ENCODE measurements at regions not wholly inside any gene's neighbourhood (a gene's known extent, or its start where the extent isn't known, plus 50 kb on each side); places are given as distances from the start of the nearest gene placed in this dataset.

DNA sequence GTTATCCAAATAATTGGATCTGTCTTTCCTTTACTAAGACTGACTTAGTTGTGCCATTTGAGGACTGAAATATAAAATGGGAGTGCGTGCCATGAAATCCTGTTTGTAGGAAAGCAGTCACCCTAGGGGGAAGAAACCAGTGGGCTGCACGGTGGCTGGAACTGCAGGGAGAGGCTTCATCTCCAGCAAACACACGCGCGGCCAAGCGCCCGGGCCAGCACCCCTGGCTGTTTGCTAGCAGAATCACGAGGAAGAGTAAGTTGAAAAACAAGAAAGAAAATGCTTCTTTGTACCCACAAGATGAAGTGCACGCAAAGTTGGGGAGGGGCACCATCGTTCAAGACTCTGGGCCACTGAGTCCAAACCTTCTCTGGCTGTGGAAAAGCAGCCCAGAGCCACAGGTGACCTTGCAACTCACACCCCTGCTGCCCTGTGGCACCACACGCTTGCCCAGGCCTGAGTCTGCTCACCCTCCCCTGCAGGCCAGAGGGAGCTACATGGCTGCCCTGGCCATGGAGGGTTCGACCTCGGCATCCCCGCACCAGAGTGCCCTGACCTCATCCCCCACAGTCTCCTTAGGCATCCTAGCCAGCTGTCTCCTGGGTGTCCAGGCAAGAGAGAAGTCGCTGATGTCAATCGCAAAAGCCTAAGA lies 55.2 kb downstream of the IRX2 start:
- Mint-ChIP-seq H3K4me3 (no peak overlapping the region), H3K27ac (no peak overlapping the region), H3K4me1 (no peaks in the 10 kb centered on the region), H3K36me3 (no peaks in the 10 kb centered on the region), H3K9me3 (peaks cover 17% of the 10 kb centered on the region)
- DNase-seq (ENCODE audit: low spot score in 2 of 2), result no peak
- ATAC-seq, result no peak

DNA sequence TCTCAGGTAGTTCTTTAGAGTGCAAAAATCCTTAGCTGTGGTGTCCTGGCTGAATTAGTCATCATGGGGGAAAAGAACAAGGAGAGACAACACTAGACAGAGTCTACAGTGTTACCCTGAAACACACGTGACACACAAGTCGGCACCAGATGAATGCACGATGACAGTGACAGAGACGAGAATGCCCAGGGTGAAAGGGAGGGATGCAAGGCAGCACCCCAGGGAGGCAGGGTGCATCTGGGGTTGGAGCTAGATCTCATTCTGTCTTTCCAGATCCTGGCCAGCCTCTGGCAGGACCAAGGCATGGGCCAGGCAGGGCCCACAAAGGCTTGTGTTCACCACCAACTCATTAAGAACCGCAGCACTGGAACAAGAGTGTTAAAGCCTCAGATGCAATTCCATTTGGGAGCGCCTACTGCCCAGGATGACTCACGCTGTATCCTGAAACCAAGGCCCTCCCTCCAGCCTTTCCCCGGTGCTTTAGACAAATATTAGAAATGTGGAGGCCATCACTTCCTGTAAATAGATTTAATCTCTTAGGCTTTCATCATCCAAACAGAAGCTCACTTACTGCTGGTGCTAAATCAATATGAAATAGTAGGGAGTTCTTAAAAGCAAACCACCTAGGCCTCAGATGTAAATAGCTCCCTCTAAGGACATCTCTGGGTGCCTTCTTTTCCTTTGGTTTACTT lies 56.1 kb downstream of the IRX2 start:
- H3K4me1 Mint-ChIP-seq, result no peaks in the 10 kb centered on the region
- peaks cover 13% of the 10 kb centered on the region for H3K9me3 Mint-ChIP-seq
- H3K27ac Mint-ChIP-seq, result no peak overlapping the region
- H3K4me3 Mint-ChIP-seq, result no peak overlapping the region
- no peaks in the 10 kb centered on the region for H3K36me3 Mint-ChIP-seq
- ATAC-seq (no peak), DNase-seq (ENCODE audit: low spot score in 2 of 2) (no peak)

- H3K9me3 Mint-ChIP-seq, result peaks cover 14% of the 10 kb centered on the region
- ATAC-seq (no peak), DNase-seq (ENCODE audit: low spot score in 2 of 2) (no peak)
- no peak overlapping the region for H3K27ac Mint-ChIP-seq
- H3K36me3 Mint-ChIP-seq, result no peaks in the 10 kb centered on the region
- H3K4me1 Mint-ChIP-seq, result no peaks in the 10 kb centered on the region
- H3K4me3 Mint-ChIP-seq, result no peak overlapping the region
Observed at GRCh38 chr5:2691530-2691929, 59.9 kb downstream of the IRX2 start.

DNA sequence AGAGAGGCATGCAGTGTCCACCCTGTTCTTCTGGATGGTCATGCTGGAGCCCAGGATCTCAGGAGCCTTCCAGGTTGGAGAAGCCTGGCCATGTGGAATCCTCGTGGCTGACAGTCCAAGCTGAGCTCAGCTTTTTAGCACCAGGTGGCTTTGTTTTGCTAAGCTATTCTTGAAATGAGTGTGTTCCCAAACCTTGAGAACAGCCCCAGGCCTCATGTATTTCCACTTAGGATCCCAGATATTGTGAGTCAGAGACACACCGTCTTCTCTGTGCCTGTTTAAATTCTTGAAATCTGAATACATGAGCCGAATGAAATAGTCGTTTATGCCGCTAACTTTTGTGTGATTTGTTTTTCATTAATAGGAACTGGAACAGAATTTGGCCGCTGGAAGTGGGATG lies 61.2 kb downstream of the IRX2 start:
- H3K4me3 Mint-ChIP-seq, result no peak overlapping the region
- peaks cover 10% of the 10 kb centered on the region for H3K9me3 Mint-ChIP-seq
- DNase-seq (ENCODE audit: low spot score in 2 of 2) (no peak), ATAC-seq (no peak)
- no peaks in the 10 kb centered on the region for H3K4me1 Mint-ChIP-seq
- no peaks in the 10 kb centered on the region for H3K36me3 Mint-ChIP-seq
- H3K27ac Mint-ChIP-seq, result no peak overlapping the region

GRCh38 chr5:2688586-2688985 lies 62.9 kb downstream of the IRX2 start:
- H3K9me3 Mint-ChIP-seq, result peaks cover 10% of the 10 kb centered on the region
- H3K4me3 Mint-ChIP-seq, result no peak overlapping the region
- DNase-seq (ENCODE audit: low spot score in 2 of 2) (no peak), ATAC-seq (no peak)
- no peaks in the 10 kb centered on the region for H3K36me3 Mint-ChIP-seq
- no peak overlapping the region for H3K27ac Mint-ChIP-seq
- no peaks in the 10 kb centered on the region for H3K4me1 Mint-ChIP-seq

DNA sequence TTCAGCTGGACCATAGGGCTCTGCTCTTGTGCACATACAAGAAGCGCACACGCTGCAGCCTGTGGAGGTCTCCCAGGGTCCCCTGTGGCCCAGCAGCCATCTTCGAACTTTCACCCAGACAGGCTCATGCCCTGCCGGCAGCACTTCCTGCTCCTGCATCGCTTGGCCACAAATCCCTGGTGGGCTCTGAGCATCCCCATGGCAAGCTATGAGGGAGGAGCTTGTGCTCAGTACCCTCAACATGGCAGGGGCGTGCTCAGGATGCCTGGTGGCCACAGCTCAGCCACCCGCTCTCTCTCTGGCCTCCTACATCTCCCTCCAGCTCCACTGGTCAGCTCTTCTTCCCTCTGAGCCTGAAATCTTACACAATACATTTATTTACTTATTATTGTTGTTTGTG lies 63.7 kb downstream of the IRX2 start:
- H3K9me3 Mint-ChIP-seq, result peaks cover 15% of the 10 kb centered on the region
- no peaks in the 10 kb centered on the region for H3K4me1 Mint-ChIP-seq
- DNase-seq (ENCODE audit: low spot score in 2 of 2) (no peak), ATAC-seq (no peak)
- no peak overlapping the region for H3K27ac Mint-ChIP-seq
- H3K36me3 Mint-ChIP-seq, result no peaks in the 10 kb centered on the region
- no peak overlapping the region for H3K4me3 Mint-ChIP-seq

- H3K4me1 Mint-ChIP-seq, result no peaks in the 10 kb centered on the region
- peaks cover 16% of the 10 kb centered on the region for H3K9me3 Mint-ChIP-seq
- H3K27ac Mint-ChIP-seq, result no peak overlapping the region
- no peak for DNase-seq (ENCODE audit: low spot score in 2 of 2)
- H3K36me3 Mint-ChIP-seq, result no peaks in the 10 kb centered on the region
- ATAC-seq, result no peak
- H3K4me3 Mint-ChIP-seq, result no peak overlapping the region
Observed at GRCh38 chr5:2686321-2687124, 65.0 kb downstream of the IRX2 start.

- H3K4me1 Mint-ChIP-seq, result no peaks in the 10 kb centered on the region
- no peaks in the 10 kb centered on the region for H3K36me3 Mint-ChIP-seq
- ATAC-seq, result no peak
- H3K27ac Mint-ChIP-seq, result no peak overlapping the region
- no peak overlapping the region for H3K4me3 Mint-ChIP-seq
- peaks cover 20% of the 10 kb centered on the region for H3K9me3 Mint-ChIP-seq
- DNase-seq (ENCODE audit: low spot score in 2 of 2), result no peak
Observed at GRCh38 chr5:2685651-2686272, 65.7 kb downstream of the IRX2 start.

GRCh38 chr5:2684606-2685005 lies 66.9 kb downstream of the IRX2 start:
- H3K36me3 Mint-ChIP-seq, result no peaks in the 10 kb centered on the region
- DNase-seq (ENCODE audit: low spot score in 2 of 2), result no peak
- peaks cover 20% of the 10 kb centered on the region for H3K9me3 Mint-ChIP-seq
- no peak overlapping the region for H3K4me3 Mint-ChIP-seq
- no peak for ATAC-seq
- H3K27ac Mint-ChIP-seq, result no peak overlapping the region
- no peaks in the 10 kb centered on the region for H3K4me1 Mint-ChIP-seq

DNA sequence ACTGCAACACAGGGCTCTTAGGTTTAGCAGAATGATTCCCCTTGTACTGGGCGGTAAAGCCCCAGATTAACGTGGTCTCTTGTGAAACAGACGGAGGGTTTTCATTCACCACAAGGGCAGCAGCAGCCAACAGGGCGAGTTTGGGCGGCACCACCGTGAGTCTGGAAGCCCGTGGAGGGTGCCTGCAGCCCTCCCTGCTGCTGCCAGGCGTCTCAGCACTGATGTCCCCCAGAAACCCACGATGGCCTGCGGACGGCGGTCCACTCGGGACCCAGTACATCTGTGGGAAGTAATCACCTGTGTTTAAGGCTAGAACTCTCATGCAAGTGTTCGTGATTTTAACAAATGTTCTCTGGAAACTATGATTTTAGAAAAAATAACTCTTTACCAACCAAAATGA lies 67.8 kb downstream of the IRX2 start:
- no peaks in the 10 kb centered on the region for H3K36me3 Mint-ChIP-seq
- no peak overlapping the region for H3K27ac Mint-ChIP-seq
- ATAC-seq (no peak), DNase-seq (ENCODE audit: low spot score in 2 of 2) (no peak)
- peaks cover 19% of the 10 kb centered on the region for H3K9me3 Mint-ChIP-seq
- H3K4me3 Mint-ChIP-seq, result no peak overlapping the region
- H3K4me1 Mint-ChIP-seq, result no peaks in the 10 kb centered on the region

- Mint-ChIP-seq H3K9me3 (peaks cover 11% of the 10 kb centered on the region), H3K4me1 (no peaks in the 10 kb centered on the region), H3K36me3 (no peaks in the 10 kb centered on the region), H3K27ac (no peak overlapping the region), H3K4me3 (no peak overlapping the region)
- no peak for DNase-seq (ENCODE audit: low spot score in 2 of 2)
- ATAC-seq, result no peak
Observed at GRCh38 chr5:2681476-2681875, 70.0 kb downstream of the IRX2 start.

DNA sequence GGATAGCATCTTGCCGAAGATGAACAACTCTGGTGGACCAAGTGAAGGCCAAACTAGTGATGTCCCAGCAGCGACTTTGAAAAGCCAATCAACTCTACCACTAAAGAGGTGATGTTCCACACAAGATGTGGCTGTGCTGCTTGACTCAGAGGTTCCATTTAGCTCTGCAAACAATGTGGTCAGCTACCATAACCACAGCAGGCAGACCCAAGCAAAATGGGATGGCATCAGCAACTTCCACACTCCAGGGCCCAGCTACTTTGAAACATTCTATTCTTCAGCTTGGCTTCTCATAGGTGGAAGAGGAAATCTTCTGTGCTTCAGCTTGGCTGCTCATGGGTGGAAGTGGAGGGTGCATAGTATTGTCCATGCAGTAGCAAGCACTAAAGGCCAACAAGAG lies 70.5 kb downstream of the IRX2 start:
- H3K9me3 Mint-ChIP-seq, result peaks cover 15% of the 10 kb centered on the region
- no peak overlapping the region for H3K27ac Mint-ChIP-seq
- no peaks in the 10 kb centered on the region for H3K4me1 Mint-ChIP-seq
- no peaks in the 10 kb centered on the region for H3K36me3 Mint-ChIP-seq
- H3K4me3 Mint-ChIP-seq, result no peak overlapping the region
- ATAC-seq, result no peak
- no peak for DNase-seq (ENCODE audit: low spot score in 2 of 2)

GRCh38 chr5:2677689-2678088 lies 73.8 kb downstream of the IRX2 start:
- Mint-ChIP-seq H3K4me3 (no peak overlapping the region), H3K9me3 (peaks cover 12% of the 10 kb centered on the region), H3K27ac (no peak overlapping the region), H3K4me1 (no peaks in the 10 kb centered on the region), H3K36me3 (no peaks in the 10 kb centered on the region)
- DNase-seq (ENCODE audit: low spot score in 2 of 2) (no peak), ATAC-seq (no peak)

GRCh38 chr5:2675548-2675947 lies 75.9 kb downstream of the IRX2 start:
- no peak for DNase-seq (ENCODE audit: low spot score in 2 of 2)
- Mint-ChIP-seq H3K4me1 (no peaks in the 10 kb centered on the region), H3K27ac (no peak overlapping the region), H3K9me3 (peaks cover 8% of the 10 kb centered on the region), H3K4me3 (no peak overlapping the region), H3K36me3 (no peaks in the 10 kb centered on the region)
- ATAC-seq, result no peak

DNA sequence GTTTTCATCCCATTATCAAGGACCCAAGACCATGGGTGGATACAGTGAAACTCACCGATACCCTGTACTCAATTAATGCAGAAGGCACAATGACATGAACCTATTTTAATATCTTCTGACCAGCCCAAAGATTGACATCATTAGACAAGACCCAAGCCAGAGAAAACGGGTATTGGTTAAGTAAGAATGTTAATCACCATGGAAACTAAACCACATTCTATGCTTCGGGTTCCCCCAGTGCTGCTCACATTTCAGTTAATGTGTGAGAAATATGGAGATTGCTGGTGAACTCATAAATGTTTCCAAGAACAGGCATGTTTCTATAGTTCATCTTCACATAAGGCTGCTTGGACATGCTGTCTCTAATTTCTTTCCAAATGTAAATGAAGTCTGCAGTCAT lies 77.0 kb downstream of the IRX2 start:
- no peak for ATAC-seq
- no peak overlapping the region for H3K27ac Mint-ChIP-seq
- H3K36me3 Mint-ChIP-seq, result no peaks in the 10 kb centered on the region
- no peak for DNase-seq (ENCODE audit: low spot score in 2 of 2)
- no peak overlapping the region for H3K4me3 Mint-ChIP-seq
- H3K9me3 Mint-ChIP-seq, result peaks cover 8% of the 10 kb centered on the region
- no peaks in the 10 kb centered on the region for H3K4me1 Mint-ChIP-seq
